Stimulated activated CD4-positive, alpha-beta T cell treated with anti-CD3 and anti-CD28 coated beads, Interleukin-4, amount 100 ng/mL, for 1 hour (primary cell): ENCODE measurements at regions not wholly inside any gene's neighbourhood (a gene's known extent, or its start where the extent isn't known, plus 50 kb on each side); places are given as distances from the start of the nearest gene placed in this dataset.

Experiments used
- DNase-seq: peaks from one replicate; pipeline ENCODE4 v3.0.0-alpha.2; 2020

DNA sequence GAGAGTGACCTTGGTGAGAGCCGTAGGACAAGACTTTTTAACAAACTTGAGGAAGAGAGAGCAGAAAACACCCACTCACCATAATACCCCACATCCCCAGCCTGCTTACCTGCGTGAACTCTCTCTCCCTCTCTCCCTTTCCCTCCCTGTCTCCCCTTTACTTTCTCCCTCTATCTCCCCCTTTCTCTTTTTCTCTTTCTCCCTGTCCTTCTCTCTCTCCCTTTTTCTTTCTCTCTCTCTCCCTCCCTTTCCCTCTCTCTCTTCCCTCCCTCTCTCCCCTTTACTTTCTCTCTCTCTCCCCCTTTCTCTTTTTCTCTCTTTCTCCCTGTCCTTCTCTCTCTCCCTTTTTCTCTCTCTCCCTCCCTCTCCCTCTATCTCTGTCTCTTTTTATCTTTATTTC, 464.0 kb upstream of the AUTS2 start:
- DNase-seq, result no peak

DNA sequence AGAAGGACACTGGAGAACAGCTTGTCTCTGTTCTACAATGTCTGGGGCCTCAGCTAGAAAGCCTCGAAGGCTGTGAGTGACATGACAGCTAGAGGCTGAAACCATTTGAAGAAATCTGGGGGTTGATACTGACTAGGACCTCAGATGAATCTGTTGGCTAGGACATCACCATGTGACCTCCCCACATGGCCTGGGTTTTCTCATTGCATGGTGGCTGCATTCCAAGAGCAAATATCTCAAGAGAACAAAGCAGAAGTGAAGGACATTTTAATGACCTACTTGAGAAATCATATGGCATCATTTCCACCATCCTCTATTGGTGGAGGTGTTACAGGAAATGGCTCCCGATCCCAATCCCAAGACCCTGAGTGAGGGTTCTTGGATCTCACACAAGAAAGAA, 450.6 kb upstream of the AUTS2 start:
- no peak for DNase-seq

DNA sequence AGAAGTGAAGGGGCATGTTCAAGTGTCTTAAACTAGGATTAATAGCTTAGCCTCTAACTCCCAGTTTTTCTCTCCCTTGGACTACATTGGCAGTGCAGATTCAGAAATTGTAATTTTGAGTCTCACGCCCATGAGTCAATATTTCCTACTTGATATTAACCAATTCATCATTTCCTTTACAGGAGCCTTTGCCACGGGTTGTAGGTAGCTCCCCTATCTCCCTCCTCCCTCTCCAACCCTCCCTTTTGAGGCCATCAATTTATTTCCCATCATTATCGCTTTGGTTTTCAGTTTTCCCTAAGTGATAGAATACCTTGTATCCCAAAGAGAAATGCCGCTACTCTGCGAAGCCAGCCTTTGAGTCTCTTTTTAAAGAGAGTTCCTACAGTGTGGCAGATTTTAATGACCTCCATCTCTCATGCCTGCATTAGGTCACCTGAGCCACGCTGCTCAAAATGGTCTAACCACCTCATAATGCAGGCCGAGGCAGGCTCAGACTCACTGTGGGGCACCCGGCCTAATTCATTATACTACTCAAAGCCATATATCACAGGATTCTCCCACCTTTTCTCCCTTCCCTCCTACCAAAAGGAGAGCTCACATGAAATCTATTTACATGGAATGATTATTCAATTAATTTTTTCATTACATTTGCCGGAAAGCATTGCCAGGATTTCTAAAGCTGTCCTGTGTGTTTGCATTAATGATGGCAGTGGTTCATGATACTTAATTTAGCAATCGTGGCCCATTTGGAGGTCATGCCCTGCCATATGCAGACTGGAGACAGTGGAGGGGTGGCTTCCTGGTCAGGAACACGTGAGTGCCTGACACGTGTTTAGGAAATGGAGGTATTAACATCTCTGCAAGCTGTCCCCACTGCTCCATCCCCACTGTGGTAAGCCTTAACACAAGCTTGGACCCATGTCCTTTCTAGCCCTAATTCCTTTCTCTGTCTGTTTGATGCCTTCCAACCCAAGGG, 448.2 kb upstream of the AUTS2 start:
- no peak for DNase-seq

DNA sequence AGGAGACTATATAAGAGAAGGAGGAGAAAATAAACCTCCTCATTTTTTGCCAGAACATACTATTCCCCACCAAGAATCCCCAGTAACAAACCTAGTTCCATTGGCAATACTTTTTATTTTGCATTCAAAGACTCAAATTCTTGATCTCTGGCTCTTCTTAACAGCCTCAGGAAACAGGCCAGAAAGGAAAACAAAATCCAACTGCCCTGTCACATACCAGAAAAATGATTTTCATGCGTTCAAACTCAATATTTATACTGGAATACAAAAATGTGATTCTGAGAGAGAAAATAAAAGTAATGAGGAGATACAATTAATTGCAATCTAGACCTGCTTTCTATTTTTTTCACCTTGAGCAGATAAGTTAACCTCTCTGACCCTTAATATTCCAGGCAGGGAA, 435.9 kb upstream of the AUTS2 start:
- DNase-seq, result no peak

DNA sequence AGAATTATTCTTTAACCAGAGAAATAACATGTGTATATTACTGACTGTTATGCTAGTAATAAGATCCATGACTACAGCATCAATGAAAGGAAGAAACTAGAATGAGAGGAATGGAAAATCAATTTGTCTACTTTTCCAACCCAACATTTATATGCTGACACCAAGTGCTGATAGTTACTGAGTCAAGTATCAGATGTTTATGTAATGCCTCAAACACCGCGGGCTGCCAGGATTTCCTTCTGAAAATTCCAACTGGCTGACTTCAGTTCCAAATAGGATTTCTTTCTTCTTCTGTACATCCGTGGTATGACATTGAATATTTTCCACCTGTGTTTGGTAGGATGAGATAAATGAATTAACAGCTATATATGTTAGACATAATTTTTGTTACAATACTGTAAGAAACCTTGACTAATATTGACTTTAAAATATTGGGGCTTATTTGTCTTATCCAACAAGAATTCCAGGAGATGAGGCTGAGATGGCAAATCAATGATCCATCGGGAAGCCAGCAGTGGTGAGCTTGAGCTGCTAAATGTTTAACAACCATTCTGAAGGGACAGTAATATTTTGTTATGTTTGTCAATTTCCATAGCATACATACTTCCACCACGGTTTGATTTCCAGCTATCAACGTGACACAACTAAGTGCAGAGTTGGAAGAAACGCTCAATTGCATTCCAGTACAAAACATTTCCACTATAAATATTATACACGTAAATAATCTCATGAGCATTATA, 435.2 kb upstream of the AUTS2 start:
- DNase-seq, result no peak

DNA sequence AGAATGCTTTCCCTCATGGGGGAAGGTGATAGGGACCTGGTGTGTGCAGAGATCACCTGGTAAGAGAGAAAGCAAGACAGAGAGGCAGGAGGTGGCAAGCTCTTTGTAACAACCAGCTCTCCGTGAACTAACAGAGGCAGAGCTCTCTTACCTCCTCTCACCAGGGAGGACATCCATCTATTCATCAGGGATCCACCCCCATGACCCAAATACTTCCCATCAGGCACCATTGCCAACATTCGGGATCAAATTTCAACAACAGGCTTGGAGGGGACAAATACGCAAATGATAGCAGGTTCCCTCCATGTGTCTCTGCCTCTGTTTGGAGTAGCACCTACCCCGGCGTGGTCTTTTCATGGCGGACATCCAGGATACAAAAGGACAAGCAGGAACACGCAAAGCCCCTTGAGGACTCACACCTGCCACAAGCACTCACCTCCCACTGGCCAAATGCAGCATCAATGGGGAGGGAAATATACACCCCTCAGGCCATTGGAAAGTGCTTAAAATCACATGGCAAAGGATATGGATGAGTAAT, 431.2 kb upstream of the AUTS2 start:
- no peak for DNase-seq

DNA sequence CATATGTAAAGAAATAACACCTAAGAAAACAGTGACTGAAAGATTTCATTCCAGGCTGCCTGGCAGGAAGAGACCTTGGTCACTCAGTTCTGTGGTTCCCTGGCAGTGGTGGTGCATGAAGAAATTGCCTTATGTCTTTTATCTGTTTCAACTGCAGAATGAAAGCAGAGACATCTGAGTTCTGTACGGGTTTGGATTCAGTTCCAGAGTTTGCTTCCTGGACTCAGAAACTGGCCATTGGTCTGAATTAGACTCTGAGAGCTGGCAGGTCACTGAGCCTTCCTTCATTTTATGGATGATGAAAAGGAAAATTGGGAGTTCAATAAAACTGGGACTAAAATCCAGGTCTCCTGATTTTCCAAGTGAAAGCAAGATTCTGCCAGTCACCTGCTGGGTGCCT, 428.9 kb upstream of the AUTS2 start:
- DNase-seq, result no peak

DNA sequence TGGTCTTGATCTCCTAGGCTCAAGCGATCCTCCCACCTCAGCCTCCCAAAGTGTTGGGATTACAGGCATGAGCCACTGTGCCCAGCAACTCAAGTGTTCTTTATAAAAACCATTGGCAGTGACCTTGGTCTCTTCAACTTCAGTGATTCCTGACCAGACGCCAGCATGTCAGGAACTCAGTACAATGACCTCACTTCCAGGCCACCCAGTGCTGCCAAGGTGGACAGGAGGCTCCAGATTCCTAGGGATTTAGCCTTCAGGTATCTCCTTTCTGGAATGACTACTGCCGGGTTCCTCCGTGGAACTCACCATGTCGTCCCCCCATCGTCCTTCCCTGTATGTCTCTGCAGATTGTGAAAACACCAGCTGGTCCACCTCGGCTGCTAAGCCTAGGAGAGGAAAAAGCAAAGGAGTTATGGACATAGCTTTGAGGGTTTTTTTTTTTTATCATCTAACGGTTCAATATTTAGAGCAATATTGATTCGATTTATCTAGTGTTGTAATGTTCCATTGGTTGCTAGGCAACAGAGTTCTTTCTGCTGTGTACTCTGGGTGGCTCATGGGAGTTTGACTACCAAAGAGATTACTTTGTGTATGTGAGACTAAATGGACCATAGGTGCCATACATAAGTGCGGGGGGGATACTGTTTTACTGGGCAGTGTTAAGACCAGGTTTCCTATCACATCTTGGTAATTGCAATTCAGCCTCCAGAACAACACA, 425.8 kb upstream of the AUTS2 start:
- DNase-seq, result no peak

DNA sequence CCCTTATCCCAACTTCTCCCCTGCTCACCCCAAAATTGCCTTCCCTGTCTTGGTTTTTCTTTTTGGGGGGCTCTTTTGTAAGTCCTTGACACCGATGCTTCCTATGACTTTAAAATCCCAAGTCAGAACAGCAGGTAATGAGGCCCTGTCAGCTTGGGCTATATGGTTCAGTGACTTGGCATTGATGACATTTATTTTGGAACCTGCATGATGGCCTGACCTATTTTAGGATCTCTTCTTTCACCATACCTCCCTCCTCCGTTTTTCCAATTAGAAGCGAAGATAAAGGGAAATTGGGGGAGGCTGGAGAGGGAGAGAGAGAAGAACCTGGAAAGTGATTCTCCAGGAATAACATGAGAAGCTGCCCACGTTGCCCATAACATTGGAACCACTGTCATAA, 424.9 kb upstream of the AUTS2 start:
- DNase-seq, result no peak

DNA sequence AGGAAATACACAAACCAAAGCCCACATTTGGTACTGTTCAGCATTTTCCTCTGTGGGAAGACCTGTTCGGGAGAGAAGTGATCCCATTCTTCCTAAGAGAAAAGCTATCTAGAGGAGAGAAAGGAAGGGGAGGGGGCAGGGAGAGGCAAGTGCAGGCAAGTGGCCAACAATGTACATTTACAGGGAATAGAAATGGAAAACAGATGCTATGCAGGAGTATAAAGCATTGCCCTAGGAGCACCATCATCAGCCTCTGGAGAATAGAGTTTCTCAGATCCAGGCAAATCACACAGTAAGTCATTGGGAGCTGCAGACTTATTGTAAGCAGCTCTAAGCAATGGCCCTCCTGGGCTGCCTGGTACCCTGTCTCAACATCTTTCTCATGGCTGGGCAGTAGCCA, 424.4 kb upstream of the AUTS2 start:
- DNase-seq, result no peak

DNA sequence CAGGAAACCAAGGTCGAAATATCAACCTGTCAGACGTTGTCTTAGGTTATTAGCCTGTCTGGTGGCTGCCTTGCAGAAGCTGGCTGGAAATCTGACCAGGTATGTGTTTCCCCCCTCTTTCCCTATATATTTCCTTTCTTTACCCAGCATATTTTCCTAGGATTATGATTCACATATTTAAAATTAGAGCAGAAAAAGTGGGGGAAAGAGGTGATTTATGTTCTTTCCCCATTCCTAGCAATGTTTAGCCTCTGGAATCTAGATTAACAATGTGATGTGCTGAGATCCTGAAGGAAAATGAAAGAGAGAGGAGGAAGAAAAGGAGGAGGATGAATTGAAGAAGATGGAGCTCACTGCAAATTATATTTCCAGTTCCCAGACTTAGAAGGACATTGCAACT, 421.4 kb upstream of the AUTS2 start:
- DNase-seq, result no peak

DNA sequence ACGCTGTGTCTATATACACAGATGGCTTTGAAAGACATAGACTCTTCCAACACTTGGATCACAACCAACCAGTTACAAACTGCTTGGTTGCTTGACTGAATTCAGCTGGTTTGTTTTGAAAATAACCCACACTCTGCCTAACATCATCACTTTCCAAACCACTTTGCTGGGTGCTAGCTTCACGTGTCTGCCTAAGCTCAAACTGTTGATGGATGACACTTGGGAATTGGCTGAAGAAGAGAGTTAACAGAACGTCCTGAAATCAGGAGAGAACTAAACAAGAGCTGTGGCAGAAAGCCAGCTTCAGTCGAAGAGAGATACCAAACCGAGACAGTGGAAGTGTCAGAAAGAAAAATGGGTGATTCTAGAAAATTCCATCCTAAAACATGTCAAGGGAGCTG, 420.8 kb upstream of the AUTS2 start:
- no peak for DNase-seq

DNA sequence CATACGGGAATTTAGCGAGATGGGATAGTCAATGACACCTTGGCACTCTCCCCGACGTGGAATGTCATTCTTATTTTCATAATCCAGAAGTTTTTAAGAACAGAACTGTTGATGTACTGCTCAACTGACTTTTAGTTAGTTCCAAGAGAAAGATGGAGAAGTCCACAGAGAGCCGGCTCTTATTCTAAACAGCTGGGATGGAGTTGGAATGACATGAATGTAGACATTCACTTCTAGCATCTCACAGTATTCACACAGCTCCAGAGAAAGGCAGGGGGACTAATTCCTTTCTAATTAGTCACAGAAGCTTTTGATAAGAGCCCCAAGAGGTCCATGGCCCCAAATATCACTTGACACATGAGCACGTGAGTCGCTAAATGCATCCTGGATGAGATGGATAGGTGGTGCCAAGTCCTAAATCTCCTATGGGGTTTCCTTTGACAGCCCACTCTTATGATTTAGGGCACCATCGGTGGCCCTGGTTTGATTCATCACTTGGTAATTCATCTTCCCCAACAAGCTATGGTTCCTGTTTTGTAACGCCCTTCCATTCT, 420.3 kb upstream of the AUTS2 start:
- DNase-seq, result no peak

DNA sequence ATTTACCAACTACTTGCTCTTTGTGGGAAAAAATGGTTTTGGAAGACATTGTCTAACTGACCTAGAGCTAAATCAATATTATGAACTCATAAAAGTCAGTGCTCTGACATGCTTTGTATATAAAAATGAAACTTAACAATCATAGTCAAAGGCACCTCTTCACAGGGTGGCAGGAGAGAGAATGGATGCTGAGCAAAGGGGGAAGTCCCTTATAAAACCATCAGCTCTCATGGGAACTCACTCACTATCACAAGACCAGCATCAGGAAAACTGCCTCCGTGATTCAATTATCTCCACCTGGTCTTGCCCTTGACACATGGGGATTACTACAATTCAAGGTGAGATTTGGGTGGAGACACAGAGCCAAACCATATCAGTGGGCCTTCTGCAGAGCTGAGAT, 417.6 kb upstream of the AUTS2 start:
- no peak for DNase-seq

DNA sequence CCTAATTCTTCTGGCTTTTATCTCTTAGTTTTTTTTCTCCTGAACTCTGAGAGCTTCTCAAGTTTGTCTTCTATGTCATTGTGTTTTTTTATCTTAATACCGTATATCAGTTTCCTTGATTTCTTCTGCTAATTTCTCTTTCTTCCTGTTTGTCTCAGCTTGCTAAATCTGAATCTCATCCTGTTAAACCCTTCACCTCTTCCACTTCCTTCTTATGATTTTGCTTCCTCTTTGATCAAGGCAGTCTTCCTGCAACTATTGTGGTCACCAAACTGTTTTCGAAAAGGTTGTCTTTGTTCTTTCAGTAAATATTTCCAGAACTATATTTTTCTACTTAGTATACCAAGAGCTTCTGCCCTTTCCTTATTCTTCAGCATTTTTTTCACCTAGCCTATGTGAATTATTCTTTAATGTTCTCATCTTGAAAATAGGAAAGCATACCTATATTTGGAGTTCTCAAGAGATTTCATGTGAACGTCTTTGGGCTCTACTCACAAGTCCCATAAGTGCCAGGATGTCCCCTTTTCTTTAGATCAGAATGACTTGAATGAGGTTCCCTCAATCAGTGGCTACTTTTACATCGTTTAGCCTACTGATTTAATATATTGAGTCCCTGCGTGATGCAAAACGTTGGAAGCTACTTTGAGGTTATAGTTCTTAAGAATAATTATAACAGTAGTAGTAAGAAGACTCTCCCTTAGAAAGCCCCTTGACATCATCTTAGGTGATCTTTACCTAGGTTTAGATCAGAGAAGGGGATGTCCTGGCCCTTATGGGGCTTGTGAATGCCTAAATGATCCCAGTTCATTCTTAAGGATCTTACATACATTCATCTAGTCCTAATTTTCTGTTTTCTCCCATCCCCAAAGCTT, 415.4 kb upstream of the AUTS2 start:
- no peak for DNase-seq

DNA sequence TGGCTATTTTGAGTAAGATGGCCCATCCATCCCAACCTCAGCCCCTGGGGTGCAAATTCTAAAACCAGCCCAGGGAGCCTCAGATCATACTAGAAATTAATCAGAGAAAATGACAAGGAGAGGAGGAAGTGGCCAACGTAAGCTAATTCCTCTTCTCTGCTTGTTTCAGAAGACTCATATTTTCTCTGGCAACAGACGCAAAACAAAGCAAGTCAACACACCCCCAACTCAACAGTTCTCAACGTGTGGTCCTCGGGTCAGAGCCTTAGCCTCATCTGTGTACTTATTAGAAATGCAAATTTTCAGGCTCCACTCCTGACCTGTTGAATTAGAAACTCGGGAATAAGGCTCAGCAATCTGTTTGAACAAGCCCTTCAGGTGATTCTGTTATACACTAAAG, 413.9 kb upstream of the AUTS2 start:
- no peak for DNase-seq

DNA sequence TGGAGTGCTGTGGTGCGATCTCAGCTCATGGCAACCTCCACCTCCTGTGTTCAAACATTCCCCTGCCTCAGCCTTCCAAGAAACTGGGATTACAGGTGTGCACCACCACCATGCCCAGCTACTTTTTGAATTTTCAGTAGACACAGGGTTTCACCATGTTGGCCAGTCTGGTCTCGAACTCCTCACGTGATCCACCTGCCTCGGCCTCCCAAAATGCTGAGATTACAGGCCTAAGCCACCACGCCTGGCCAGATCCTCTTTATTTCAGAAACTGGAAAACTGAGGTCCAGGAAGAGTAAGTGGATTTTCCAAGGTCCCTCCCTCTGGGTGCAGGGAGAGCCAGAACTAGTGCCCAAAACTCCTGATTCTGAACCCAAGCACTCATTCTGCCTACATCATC, 413.1 kb upstream of the AUTS2 start:
- DNase-seq, result no peak

DNA sequence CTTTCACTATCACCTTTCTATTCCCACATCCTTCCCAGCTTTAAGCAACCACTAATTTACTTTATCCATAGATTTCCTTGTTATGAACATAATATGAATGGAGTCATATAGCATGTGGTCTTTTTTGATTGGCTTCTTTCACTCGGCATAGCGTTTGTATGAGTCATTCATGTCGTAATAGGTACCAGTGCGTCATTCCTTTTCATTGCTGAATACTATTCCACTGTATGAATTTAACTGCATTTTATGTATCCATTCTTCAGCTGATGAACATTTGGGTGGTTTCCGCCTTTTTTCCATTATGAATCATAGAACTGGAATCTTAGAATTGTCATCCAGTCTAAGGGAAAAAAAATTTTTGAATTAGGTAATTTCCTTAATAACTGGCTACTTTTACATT, 411.3 kb upstream of the AUTS2 start:
- DNase-seq, result no peak

DNA sequence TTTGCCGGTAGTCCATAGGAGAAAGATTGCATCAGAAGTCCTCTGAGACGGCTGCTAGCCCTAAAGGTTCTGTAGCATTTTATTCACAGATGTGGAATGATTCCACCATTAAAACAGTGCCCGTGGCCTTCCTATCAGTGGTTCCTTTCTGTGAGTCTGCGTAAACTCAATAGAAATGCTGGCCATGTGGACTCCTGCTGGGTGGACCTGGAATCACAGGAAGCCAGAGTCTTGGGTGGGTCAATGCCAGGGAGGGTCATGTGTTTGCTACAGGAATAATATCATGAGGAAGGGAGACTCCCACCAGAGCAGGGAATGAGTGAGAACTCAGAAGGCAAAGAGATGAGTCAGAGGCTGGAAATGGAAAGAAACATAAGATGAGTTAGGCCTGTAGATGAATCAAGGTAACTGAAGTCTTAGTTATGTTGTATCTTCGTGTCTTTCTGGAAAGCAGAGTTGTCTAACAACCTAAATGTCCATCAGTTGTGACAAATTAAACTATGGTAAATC, 410.4 kb upstream of the AUTS2 start:
- DNase-seq, result no peak

DNA sequence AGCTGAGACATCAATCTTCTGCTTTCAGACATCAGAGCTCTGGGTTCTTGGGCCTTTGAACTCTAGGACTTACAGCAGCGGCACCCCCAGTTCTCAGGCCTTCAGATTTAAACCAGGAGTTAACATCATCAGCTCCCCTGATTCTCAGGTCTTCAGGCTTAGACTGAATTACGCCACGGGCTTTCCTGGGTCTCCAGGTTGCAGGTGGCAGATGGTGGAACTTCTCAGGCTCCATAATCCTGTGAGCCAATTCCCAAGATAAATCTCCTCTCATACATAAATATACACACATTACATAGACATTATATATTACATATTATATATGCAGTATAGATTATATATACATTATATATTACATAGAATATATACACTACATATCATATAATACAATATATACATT, 408.9 kb upstream of the AUTS2 start:
- no peak for DNase-seq

DNA sequence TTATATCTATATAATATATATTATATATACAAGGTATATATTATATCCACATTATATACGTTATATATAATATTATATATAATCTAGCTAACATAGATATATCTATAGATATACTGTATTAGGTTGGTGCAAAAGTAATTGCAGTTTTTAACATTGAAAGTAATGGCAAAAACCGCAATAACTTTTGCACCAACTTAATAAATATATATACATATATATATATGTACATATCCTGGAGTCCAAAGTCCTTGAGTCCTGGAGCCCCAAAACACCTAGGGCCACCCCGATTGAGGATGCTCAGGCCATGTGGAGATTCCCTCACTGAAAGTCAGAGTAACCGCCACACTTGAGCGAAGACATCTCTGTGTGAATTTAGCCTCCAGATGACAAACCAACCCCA, 408.2 kb upstream of the AUTS2 start:
- no peak for DNase-seq

DNA sequence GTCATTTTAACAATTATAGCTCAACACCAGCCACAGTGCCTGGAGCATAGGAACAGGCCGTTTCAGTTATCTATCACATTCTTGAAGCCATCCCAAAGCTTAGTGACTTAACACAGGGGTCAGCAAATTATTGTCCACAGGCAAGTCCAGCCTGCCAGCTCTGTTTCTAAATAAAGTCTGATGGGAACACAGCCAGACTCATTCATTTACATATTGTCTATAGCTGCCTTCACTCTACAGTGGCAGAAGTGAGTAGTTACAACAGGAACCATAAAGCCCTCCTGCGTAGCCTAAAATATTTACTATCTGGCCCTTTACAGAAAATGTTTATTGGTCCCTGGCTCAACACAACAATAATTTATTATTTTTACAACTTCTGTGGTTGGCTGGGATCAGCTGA, 407.5 kb upstream of the AUTS2 start:
- DNase-seq, result no peak
